Skeletal muscle cell (primary cell): ENCODE measurements at regions not wholly inside any gene's neighbourhood (a gene's known extent, or its start where the extent isn't known, plus 50 kb on each side); places are given as distances from the start of the nearest gene placed in this dataset.

Source experiments
- DNase-seq: peaks from one replicate; pipeline ENCODE4 v3.0.0-alpha.2; 2010; ENCODE audit warnings: low read depth
- H3K4me3 ChIP-seq: 2 replicates; pipeline ENCODE4 v1.5.1; 2011; ENCODE audit warnings: low read depth, mild to moderate bottlenecking, control low read depth, low read length, moderate library complexity

- DNase-seq = no peak
- no peak overlapping the region for H3K4me3 ChIP-seq
Observed at GRCh38 chr14:21729703-21730233, 56.1 kb upstream of the OR4E1 start.

DNA sequence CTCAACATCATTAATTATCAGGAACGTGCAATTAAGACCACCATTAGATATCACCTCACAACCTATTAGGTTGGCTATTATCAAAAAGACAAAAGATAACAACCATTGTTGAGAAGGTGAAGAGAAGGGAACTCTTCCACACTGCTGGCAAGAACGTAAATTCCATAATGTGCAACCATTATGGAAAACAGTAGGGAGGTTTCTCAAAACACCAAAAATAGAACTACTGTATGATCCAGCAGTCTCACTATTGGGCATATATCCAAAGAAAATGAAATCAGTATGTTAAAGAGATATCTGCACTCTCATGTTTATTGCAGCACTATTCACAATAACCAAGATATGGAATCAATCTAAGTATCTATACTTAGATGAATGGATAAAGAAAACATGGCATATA lies 51.6 kb upstream of the OR4E1 start:
- DNase-seq = no peak

GRCh38 chr14:21724090-21724973 lies 50.7 kb upstream of the OR4E1 start:
- H3K4me3 ChIP-seq = no peak overlapping the region
- no peak for DNase-seq

More for the DNA sequence above, 51.6 kb upstream of the OR4E1 start:
- H3K4me3 ChIP-seq = no peak overlapping the region

- no peak overlapping the region for H3K4me3 ChIP-seq
- DNase-seq = no peak
Observed at GRCh38 chr14:21723431-21724045, 49.9 kb upstream of the OR4E1 start.
